ENCODE measurements at regions not wholly inside any gene's neighbourhood (a gene's known extent, or its start where the extent isn't known, plus 50 kb on each side); places are given as distances from the start of the nearest gene placed in this dataset.
"Not testable (repeated sequence)": the region's sequence is repeated elsewhere in the genome, so short reads cannot be mapped to it uniquely, and the experiment has no call there.

GRCh38 chr5:174796711-174797192 is 72.4 kb downstream of the MSX2 start:
- no peaks in the 10 kb centered on the region for H3K4me1 ChIP-seq
- DNase-seq (ENCODE audit: extremely low spot score in 2 of 2): no peak
- TF ChIP-seq POLR2A (IDR thresholded peaks at IDR 0.05): no peak
- no peak for TF ChIP-seq POLR2AphosphoS5 (IDR thresholded peaks at IDR 0.05; ENCODE audit: insufficient read depth in 1 of 2, low read depth in 1 of 2)
- TF ChIP-seq, protein P1, sequence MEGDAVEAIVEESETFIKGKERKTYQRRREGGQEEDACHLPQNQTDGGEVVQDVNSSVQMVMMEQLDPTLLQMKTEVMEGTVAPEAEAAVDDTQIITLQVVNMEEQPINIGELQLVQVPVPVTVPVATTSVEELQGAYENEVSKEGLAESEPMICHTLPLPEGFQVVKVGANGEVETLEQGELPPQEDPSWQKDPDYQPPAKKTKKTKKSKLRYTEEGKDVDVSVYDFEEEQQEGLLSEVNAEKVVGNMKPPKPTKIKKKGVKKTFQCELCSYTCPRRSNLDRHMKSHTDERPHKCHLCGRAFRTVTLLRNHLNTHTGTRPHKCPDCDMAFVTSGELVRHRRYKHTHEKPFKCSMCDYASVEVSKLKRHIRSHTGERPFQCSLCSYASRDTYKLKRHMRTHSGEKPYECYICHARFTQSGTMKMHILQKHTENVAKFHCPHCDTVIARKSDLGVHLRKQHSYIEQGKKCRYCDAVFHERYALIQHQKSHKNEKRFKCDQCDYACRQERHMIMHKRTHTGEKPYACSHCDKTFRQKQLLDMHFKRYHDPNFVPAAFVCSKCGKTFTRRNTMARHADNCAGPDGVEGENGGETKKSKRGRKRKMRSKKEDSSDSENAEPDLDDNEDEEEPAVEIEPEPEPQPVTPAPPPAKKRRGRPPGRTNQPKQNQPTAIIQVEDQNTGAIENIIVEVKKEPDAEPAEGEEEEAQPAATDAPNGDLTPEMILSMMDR (IDR thresholded peaks at IDR 0.05): no peak
- no peaks in the 10 kb centered on the region for H3K27me3 ChIP-seq
- H3K9me3 ChIP-seq: no peaks in the 10 kb centered on the region
- intact Hi-C loops (cut with DNase I): no loop called here
- H3K4me3 ChIP-seq: no peak overlapping the region
- H3K27ac ChIP-seq: no peak overlapping the region
- H3K36me3 ChIP-seq: no peaks in the 10 kb centered on the region

DNA sequence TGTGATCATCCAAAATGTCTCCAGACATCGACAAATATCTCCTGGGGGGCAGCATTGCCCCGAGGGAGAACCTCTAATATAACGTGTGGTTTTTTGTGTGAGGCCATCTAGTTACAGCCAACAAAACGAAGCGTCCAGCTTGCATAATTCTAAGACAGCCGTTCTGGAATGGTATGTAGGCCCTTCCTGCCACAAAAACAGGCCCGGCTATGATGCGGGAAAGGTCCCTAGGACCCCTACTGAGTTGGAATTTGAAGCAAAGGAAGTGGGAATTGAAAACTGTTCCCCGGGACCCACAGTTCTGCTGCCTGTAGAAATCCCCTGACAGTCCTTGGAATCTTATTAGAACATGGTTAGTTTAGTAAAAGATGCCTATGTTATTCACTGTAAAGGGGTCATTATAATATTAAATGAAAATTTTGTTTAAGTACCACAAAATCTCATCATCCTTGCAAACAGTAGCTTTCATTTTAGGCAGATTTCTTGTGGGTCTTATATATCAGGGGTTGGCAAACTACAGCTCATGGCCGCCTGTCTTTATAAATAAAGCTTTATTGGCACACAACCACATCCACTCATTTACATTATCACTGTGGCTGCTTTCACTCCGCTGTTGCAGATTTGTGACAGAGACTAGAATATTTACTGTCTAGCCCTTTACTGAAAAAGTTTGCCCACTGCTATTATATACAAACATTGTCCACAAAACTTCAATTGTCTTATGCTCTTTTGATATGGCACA is 70.7 kb downstream of the MSX2 start:
- TF ChIP-seq POLR2A (IDR thresholded peaks at IDR 0.05) (no peak), POLR2AphosphoS5 (IDR thresholded peaks at IDR 0.05; ENCODE audit: insufficient read depth in 1 of 2, low read depth in 1 of 2) (no peak)
- TF ChIP-seq, protein P1 (IDR thresholded peaks at IDR 0.05): no peak
- no peak overlapping the region for H3K27ac ChIP-seq
- no peaks in the 10 kb centered on the region for H3K36me3 ChIP-seq
- intact Hi-C loops (cut with DNase I): loop anchor here (5.0 kb wide), 1 partner anchor 378 kb away; no protein-coding TSS in a partner anchor
- no peak for DNase-seq (ENCODE audit: extremely low spot score in 2 of 2)
- H3K4me1 ChIP-seq: no peaks in the 10 kb centered on the region
- H3K9me3 ChIP-seq: no peaks in the 10 kb centered on the region
- H3K27me3 ChIP-seq: no peaks in the 10 kb centered on the region
- no peak overlapping the region for H3K4me3 ChIP-seq

- no peak overlapping the region for H3K27ac ChIP-seq
- H3K4me1 ChIP-seq: no peaks in the 10 kb centered on the region
- no peaks in the 10 kb centered on the region for H3K9me3 ChIP-seq
- TF ChIP-seq, protein P1 (IDR thresholded peaks at IDR 0.05): peak; percentile 16 to 76 (median 52)
- TF ChIP-seq POLR2A (IDR thresholded peaks at IDR 0.05): no peak
- peak in 1 of 2 donors; percentile 22 for TF ChIP-seq POLR2AphosphoS5 (IDR thresholded peaks at IDR 0.05; ENCODE audit: insufficient read depth in 1 of 2, low read depth in 1 of 2)
- no peaks in the 10 kb centered on the region for H3K27me3 ChIP-seq
- intact Hi-C loops (cut with DNase I): loop anchor here (5.0 kb wide), 1 partner anchor 377 kb away; no protein-coding TSS in a partner anchor
- no peak for DNase-seq (ENCODE audit: extremely low spot score in 2 of 2)
- H3K36me3 ChIP-seq: no peaks in the 10 kb centered on the region
- H3K4me3 ChIP-seq: no peak overlapping the region
Measured at GRCh38 chr5:174793684-174794328, 69.4 kb downstream of the MSX2 start.

DNA sequence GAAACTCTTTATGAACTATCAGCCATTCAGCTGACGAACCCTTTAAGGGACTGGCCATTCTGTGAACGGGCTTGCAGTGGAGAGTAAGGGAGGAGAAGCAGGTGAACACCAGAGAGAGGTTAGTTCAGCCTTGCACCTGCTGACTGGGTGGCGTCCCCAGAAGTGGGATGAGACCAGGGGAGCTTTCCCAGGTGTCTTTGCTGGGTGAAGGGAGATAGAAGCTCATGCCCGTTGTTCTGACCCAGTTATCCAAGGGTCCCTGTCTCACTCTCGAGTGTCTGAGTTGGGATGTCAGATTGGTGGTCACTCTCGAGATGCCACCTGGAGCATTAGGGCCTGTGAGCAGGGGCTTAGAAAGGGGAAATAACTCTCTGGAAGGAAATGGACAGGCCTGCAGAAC is 68.7 kb downstream of the MSX2 start:
- no peak for DNase-seq (ENCODE audit: extremely low spot score in 2 of 2)
- no peak overlapping the region for H3K27ac ChIP-seq
- intact Hi-C loops (cut with DNase I): loop anchor here (5.0 kb wide), 1 partner anchor 376 kb away; no protein-coding TSS in a partner anchor
- no peak overlapping the region for H3K4me3 ChIP-seq
- no peaks in the 10 kb centered on the region for H3K36me3 ChIP-seq
- H3K4me1 ChIP-seq: no peaks in the 10 kb centered on the region
- TF ChIP-seq, protein P1 (IDR thresholded peaks at IDR 0.05): no peak
- TF ChIP-seq POLR2A (IDR thresholded peaks at IDR 0.05): no peak
- TF ChIP-seq POLR2AphosphoS5 (IDR thresholded peaks at IDR 0.05; ENCODE audit: insufficient read depth in 1 of 2, low read depth in 1 of 2): no peak
- no peaks in the 10 kb centered on the region for H3K9me3 ChIP-seq
- H3K27me3 ChIP-seq: no peaks in the 10 kb centered on the region

DNA sequence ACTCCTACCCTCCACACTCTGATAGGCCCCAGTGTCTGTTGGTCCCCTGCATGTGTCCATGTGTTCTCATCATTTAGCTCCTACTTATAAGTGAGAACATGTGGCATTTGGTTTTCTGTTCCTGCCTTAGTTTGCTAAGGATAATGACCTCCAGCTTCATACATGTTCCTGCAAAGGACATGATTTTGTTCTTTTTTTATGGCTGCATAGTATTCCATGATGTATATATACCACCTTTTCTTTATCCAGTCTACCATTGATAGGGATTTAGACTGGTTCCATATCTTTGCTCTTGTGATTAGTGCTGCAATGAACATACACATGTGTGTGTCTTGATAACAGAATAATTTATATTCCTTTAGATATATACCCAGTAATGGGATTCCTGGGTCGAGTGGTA is 67.9 kb downstream of the MSX2 start:
- not testable (repeated sequence) for H3K27ac ChIP-seq; H3K36me3 ChIP-seq; DNase-seq (ENCODE audit: extremely low spot score in 2 of 2); H3K27me3 ChIP-seq; H3K4me3 ChIP-seq; H3K9me3 ChIP-seq; H3K4me1 ChIP-seq
- intact Hi-C loops (cut with DNase I): loop anchor here (5.0 kb wide), 1 partner anchor 375 kb away; no protein-coding TSS in a partner anchor
